OCI-LY7 (cell line): ENCODE measurements at regions not wholly inside any gene's neighbourhood (a gene's known extent, or its start where the extent isn't known, plus 50 kb on each side); places are given as distances from the start of the nearest gene placed in this dataset.
"Not testable (repeated sequence)": the region's sequence is repeated elsewhere in the genome, so short reads cannot be mapped to it uniquely, and the experiment has no call there.

Source experiments
- EZH2phosphoT487 ChIP-seq: fragments of 200-600 bp; sonication (generic); IDR thresholded peaks from 2 replicates; pipeline ENCODE4 v1.6.1; 2018; ENCODE audit warnings: low read depth, borderline replicate concordance, mild to moderate bottlenecking, mixed run types, antibody characterized with exemption, low read length, moderate library complexity, mixed read lengths
- TF ChIP-seq, protein P1 (sequence below): fragments of 200-600 bp; sonication (generic); conservative IDR thresholded peaks from 2 replicates; pipeline ENCODE4 v1.5.1; 2014; ENCODE audit warnings: mild to moderate bottlenecking, antibody characterized with exemption, low read length, moderate library complexity, mixed read lengths

DNA sequence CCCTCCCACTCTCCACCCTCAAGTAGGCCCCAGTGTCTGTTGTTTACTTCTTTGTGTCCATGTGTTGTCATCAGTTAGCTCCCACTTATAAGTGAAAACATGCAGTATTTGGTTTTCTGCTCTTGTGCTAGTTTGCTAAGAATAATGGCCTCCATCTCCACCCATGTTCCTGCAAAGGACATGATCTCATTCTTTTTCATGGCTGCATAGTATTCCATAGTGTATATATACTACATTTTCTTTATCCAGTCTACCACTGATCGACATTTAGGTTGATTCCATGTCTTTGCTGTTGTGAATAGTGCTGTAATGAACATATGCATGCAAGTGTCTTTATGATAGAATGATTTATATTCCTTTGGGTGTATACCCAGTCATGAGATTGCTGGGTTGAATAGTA is 116.0 kb downstream of the TDRD15 start:
- TF ChIP-seq, protein P1, sequence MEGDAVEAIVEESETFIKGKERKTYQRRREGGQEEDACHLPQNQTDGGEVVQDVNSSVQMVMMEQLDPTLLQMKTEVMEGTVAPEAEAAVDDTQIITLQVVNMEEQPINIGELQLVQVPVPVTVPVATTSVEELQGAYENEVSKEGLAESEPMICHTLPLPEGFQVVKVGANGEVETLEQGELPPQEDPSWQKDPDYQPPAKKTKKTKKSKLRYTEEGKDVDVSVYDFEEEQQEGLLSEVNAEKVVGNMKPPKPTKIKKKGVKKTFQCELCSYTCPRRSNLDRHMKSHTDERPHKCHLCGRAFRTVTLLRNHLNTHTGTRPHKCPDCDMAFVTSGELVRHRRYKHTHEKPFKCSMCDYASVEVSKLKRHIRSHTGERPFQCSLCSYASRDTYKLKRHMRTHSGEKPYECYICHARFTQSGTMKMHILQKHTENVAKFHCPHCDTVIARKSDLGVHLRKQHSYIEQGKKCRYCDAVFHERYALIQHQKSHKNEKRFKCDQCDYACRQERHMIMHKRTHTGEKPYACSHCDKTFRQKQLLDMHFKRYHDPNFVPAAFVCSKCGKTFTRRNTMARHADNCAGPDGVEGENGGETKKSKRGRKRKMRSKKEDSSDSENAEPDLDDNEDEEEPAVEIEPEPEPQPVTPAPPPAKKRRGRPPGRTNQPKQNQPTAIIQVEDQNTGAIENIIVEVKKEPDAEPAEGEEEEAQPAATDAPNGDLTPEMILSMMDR: not testable (repeated sequence)
- not testable (repeated sequence) for TF ChIP-seq EZH2phosphoT487
